Smooth muscle cell (in vitro differentiated cells): ENCODE measurements at regions not wholly inside any gene's neighbourhood (a gene's known extent, or its start where the extent isn't known, plus 50 kb on each side); places are given as distances from the start of the nearest gene placed in this dataset.

Experiments
- DNase-seq: peaks from one replicate; lab custom pipeline; 2025; ENCODE audit not compliant: unreplicated experiment; lab: John Stamatoyannopoulos, UW
- H2AFZ ChIP-seq: fragments of 200-600 bp; sonication (generic); 2 replicates; pipeline ENCODE4 v1.6.0; 2016; ENCODE audit warnings: antibody characterized with exemption, low read depth, mild to moderate bottlenecking
- H3F3A ChIP-seq: fragments of 200-600 bp; sonication (generic); 2 replicates; pipeline ENCODE4 v1.6.0; 2017; ENCODE audit warnings: antibody characterized with exemption, low read depth
- H3K27ac ChIP-seq: fragments of 200-600 bp; sonication (generic); 2 replicates; pipeline ENCODE4 v1.5.1; 2016; ENCODE audit warnings: low read depth, mild to moderate bottlenecking
- H3K27me3 ChIP-seq: fragments of 200-600 bp; sonication (generic); 2 replicates; pipeline ENCODE4 v1.6.1; 2016; ENCODE audit warnings: low read depth, mild to moderate bottlenecking
- H3K36me3 ChIP-seq: fragments of 200-600 bp; sonication (generic); 2 replicates; pipeline ENCODE4 v1.5.1; 2016; ENCODE audit warnings: low read depth
- H3K4me1 ChIP-seq: fragments of 200-600 bp; sonication (generic); 2 replicates; pipeline ENCODE4 v1.5.1; 2016; ENCODE audit warnings: low read depth
- H3K4me2 ChIP-seq: fragments of 200-600 bp; sonication (generic); 2 replicates; pipeline ENCODE4 v1.6.0; 2016; ENCODE audit warnings: mild to moderate bottlenecking
- H3K4me3 ChIP-seq: fragments of 200-600 bp; sonication (generic); 2 replicates; pipeline ENCODE4 v1.5.1; 2016; ENCODE audit warnings: mild to moderate bottlenecking
- H3K79me2 ChIP-seq: fragments of 200-600 bp; sonication (generic); 2 replicates; pipeline ENCODE4 v1.6.0; 2016; ENCODE audit warnings: low read depth, mild to moderate bottlenecking
- H3K9ac ChIP-seq: fragments of 200-600 bp; sonication (generic); 2 replicates; pipeline ENCODE4 v1.6.0; 2016; ENCODE audit warnings: low read depth
- H3K9me3 ChIP-seq: fragments of 200-600 bp; sonication (generic); replicated peaks from 2 replicates; pipeline ENCODE4 v1.5.1; 2016; ENCODE audit warnings: low read depth
- H4K20me1 ChIP-seq: fragments of 200-600 bp; sonication (generic); 2 replicates; pipeline ENCODE4 v1.6.0; 2016; ENCODE audit warnings: low read depth
- WGBS: methylation state at CpG from one replicate; pipeline ENCODE4 v1.1.7; 2016; ENCODE audit warnings: low lambda C conversion rate; 5-methylcytosine and 5-hydroxymethylcytosine counted together
- TF ChIP-seq, protein P1 (sequence below): fragments of 200-600 bp; sonication (generic); IDR thresholded peaks from 2 replicates; pipeline ENCODE4 v1.5.1; 2017; ENCODE audit warnings: borderline replicate concordance, mild to moderate bottlenecking, antibody characterized with exemption; ENCODE audit not compliant: insufficient read depth, poor library complexity, severe bottlenecking

DNA sequence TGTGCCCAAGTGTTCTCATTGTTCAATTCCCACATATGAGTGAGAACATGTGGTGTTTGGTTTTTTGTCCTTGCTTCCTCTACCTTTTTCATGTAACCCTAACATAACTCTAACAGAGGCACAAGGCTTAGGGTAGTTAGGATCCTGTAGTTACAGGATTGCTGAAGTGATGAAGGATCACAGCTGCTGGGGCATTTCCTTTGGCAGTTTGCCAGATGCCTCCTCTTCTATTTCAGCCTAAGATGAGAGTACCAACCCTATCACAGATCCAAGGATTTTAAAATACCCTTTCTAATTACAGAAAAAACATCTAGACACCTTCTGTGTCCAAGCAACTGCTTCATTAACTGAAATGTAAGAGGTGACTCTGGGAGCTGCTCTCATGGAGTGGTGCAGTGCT lies 141.7 kb upstream of the COL1A2 start:
- no peaks in the 10 kb centered on the region for H3K79me2 ChIP-seq
- H3F3A ChIP-seq = no peaks in the 10 kb centered on the region
- no peaks in the 10 kb centered on the region for H3K4me1 ChIP-seq
- H3K9ac ChIP-seq = no peak overlapping the region
- no peak overlapping the region for H2AFZ ChIP-seq
- H3K27ac ChIP-seq = no peak overlapping the region
- H4K20me1 ChIP-seq = no peaks in the 10 kb centered on the region
- H3K27me3 ChIP-seq = no peaks in the 10 kb centered on the region
- no peaks in the 10 kb centered on the region for H3K9me3 ChIP-seq
- H3K4me3 ChIP-seq = no peak overlapping the region
- no peaks in the 10 kb centered on the region for H3K36me3 ChIP-seq
- no peak for DNase-seq
- no peak overlapping the region for H3K4me2 ChIP-seq
- TF ChIP-seq, protein P1, sequence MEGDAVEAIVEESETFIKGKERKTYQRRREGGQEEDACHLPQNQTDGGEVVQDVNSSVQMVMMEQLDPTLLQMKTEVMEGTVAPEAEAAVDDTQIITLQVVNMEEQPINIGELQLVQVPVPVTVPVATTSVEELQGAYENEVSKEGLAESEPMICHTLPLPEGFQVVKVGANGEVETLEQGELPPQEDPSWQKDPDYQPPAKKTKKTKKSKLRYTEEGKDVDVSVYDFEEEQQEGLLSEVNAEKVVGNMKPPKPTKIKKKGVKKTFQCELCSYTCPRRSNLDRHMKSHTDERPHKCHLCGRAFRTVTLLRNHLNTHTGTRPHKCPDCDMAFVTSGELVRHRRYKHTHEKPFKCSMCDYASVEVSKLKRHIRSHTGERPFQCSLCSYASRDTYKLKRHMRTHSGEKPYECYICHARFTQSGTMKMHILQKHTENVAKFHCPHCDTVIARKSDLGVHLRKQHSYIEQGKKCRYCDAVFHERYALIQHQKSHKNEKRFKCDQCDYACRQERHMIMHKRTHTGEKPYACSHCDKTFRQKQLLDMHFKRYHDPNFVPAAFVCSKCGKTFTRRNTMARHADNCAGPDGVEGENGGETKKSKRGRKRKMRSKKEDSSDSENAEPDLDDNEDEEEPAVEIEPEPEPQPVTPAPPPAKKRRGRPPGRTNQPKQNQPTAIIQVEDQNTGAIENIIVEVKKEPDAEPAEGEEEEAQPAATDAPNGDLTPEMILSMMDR = no peak

DNA sequence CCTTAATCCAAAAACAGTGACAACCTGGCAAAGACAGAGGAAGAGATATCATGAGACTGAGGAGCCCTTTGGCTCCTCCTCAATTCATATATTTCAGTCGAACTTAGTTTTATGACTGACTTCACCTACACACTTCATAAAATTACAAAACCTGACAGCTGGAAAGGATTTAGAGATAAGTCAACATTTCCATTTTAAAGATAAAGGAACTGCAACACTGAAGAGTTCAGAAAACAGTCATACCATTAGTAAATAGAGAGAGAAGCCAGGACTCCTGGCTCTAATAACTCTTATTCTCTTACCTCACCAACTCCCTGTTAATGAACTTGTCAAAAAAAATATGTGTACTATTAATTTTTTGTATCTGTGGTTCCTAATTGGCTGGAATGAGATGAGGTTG lies 141.0 kb upstream of the COL1A2 start:
- Histone ChIP-seq H3K79me2 (no peaks in the 10 kb centered on the region), H3K36me3 (no peaks in the 10 kb centered on the region), H3K4me1 (no peaks in the 10 kb centered on the region), H3K9ac (no peak overlapping the region), H4K20me1 (no peaks in the 10 kb centered on the region), H3K4me2 (no peak overlapping the region), H3K27ac (no peak overlapping the region), H3F3A (no peaks in the 10 kb centered on the region), H3K9me3 (no peaks in the 10 kb centered on the region), H3K27me3 (no peaks in the 10 kb centered on the region), H3K4me3 (no peak overlapping the region), H2AFZ (no peak overlapping the region)
- WGBS = 9% methylated on average over 1 of the region's 1 CpG
- no peak for DNase-seq
- TF ChIP-seq, protein P1 = no peak

DNA sequence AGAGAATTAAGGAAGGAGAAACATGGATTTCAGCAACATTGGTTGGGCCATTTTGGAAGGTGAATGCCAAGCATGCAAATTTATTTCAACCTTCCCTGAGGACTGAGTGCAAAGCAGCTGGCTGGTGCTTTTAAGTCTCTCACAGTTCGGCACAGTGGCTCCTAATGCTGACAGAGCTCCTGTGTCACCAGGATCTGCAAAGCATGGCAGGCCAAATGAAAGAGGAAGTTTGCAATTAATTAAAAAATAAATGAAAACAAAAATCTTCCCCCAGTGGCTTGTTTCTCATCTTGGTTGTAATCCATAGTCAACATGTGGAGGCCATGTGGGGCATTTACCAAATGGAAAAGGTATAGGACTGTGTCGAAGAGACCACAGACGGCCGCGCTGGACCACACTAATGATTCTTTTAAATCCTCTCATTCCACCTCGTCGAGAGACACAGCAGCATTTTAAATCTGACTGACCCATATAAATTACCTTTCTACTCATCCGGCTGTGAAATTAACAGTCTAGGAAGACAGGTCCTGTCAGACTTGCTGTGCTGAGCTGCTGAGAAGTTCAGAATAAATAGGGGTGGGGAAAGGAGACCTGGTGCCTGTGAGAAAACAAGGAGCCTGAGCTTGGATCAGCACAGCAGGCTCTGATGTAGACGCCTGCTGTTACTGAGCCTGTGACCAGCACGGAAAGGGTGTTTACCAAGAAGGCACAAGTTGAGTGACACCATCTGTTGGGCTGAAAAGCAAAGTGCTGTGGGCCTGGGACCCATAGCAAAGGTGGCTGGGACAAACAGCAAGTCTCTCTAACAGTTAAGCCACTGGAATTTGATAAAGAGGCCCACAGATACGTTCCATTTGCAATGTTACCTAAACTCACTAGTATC lies 136.0 kb upstream of the COL1A2 start:
- TF ChIP-seq, protein P1 = no peak
- H3F3A ChIP-seq = no peaks in the 10 kb centered on the region
- no peaks in the 10 kb centered on the region for H4K20me1 ChIP-seq
- H2AFZ ChIP-seq = no peak overlapping the region
- H3K27me3 ChIP-seq = no peaks in the 10 kb centered on the region
- 68% methylated on average over 11 of the region's 11 CpGs for WGBS
- H3K27ac ChIP-seq = no peak overlapping the region
- no peaks in the 10 kb centered on the region for H3K9me3 ChIP-seq
- no peaks in the 10 kb centered on the region for H3K36me3 ChIP-seq
- no peak overlapping the region for H3K9ac ChIP-seq
- no peaks in the 10 kb centered on the region for H3K4me1 ChIP-seq
- H3K4me3 ChIP-seq = no peak overlapping the region
- H3K4me2 ChIP-seq = no peak overlapping the region
- H3K79me2 ChIP-seq = no peaks in the 10 kb centered on the region
- DNase-seq = no peak

DNA sequence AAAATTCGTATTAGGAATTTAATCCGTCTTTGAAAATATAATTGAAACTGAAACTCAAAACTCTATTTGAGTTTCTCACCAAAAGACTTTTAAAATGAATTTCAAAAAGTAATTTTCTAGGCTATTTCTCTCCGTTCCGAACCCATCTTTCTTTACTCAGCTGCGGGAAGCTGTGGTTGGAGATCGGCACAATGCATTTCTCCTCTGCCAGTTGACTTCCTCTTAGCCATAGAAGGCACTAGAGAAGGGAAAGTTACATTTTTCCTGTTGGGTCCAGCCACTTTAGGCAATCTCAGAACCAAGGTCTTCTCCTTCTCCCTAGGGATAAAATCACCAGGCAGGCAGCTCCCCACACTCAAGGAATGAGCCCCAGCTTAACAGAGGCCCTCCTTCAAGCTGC lies 133.6 kb upstream of the COL1A2 start:
- Histone ChIP-seq H3K4me3 (no peak overlapping the region), H3K79me2 (no peaks in the 10 kb centered on the region), H3K27ac (no peak overlapping the region), H3K27me3 (no peaks in the 10 kb centered on the region), H3F3A (no peaks in the 10 kb centered on the region), H3K4me2 (no peak overlapping the region), H3K9ac (no peak overlapping the region), H3K36me3 (no peaks in the 10 kb centered on the region), H4K20me1 (no peaks in the 10 kb centered on the region), H3K9me3 (no peaks in the 10 kb centered on the region), H3K4me1 (no peaks in the 10 kb centered on the region), H2AFZ (no peak overlapping the region)
- 93% methylated on average over 6 of the region's 6 CpGs for WGBS
- no peak for DNase-seq
- TF ChIP-seq, protein P1 = no peak
